H9 (cell line): ENCODE measurements at regions not wholly inside any gene's neighbourhood (a gene's known extent, or its start where the extent isn't known, plus 50 kb on each side); places are given as distances from the start of the nearest gene placed in this dataset.

Experiments
- DNase-seq: peaks from one replicate; pipeline ENCODE4 v3.0.0-alpha.2; 2017
- H2AFZ ChIP-seq: one replicate; pipeline ENCODE4 v1.6.1; 2013; ENCODE audit warnings: mild to moderate bottlenecking, low read length, control low read depth, moderate library complexity
- H2AK5ac ChIP-seq: 2 replicates; pipeline ENCODE4 v1.6.1; 2013; ENCODE audit warnings: low read length, control low read depth, mixed read lengths; ENCODE audit not compliant: insufficient read length
- H2BK120ac ChIP-seq: one replicate; pipeline ENCODE4 v1.6.1; 2013; ENCODE audit warnings: low read depth, mild to moderate bottlenecking, low read length, control low read depth, inconsistent platforms; ENCODE audit not compliant: poor library complexity, severe bottlenecking
- H2BK12ac ChIP-seq: 2 replicates; pipeline ENCODE4 v1.6.1; 2013; ENCODE audit warnings: low read length, control low read depth, mixed read lengths, low read depth; ENCODE audit not compliant: insufficient read length
- H2BK15ac ChIP-seq: 2 replicates; pipeline ENCODE4 v1.6.1; 2013; ENCODE audit warnings: low read depth, low read length, control low read depth
- H2BK20ac ChIP-seq: one replicate; pipeline ENCODE4 v1.6.1; 2013; ENCODE audit warnings: low read depth, mild to moderate bottlenecking, low read length, control low read depth, inconsistent platforms; ENCODE audit not compliant: poor library complexity, severe bottlenecking
- H2BK5ac ChIP-seq: 2 replicates; pipeline ENCODE4 v1.6.1; 2013; ENCODE audit warnings: low read length, control low read depth, mixed read lengths; ENCODE audit not compliant: insufficient read length
- H3K14ac ChIP-seq: 2 replicates; pipeline ENCODE4 v1.6.1; 2013; ENCODE audit warnings: low read length, control low read depth; ENCODE audit not compliant: insufficient read depth
- H3K18ac ChIP-seq: 2 replicates; pipeline ENCODE4 v1.6.1; 2013; ENCODE audit warnings: low read depth, mild to moderate bottlenecking, mixed read lengths, low read length, control low read depth; ENCODE audit not compliant: insufficient read length
- H3K23ac ChIP-seq: 2 replicates; pipeline ENCODE4 v1.6.1; 2013; ENCODE audit warnings: low read length, control low read depth, mixed read lengths, low read depth; ENCODE audit not compliant: insufficient read length
- H3K23me2 ChIP-seq: 2 replicates; pipeline ENCODE4 v1.6.1; 2013; ENCODE audit warnings: low read depth, mild to moderate bottlenecking, mixed read lengths, low read length, control low read depth; ENCODE audit not compliant: insufficient read length, poor library complexity, severe bottlenecking
- H3K27ac ChIP-seq: 2 replicates; pipeline ENCODE4 v1.5.1; 2013; ENCODE audit warnings: low read length, control low read depth, mixed read lengths, low read depth; ENCODE audit not compliant: insufficient read length
- H3K27me3 ChIP-seq: 2 replicates; pipeline ENCODE4 v1.6.1; 2013; ENCODE audit warnings: low read length, control low read depth, inconsistent platforms; ENCODE audit not compliant: insufficient read depth
- H3K4ac ChIP-seq: 2 replicates; pipeline ENCODE4 v1.6.1; 2013; ENCODE audit warnings: low read depth, mild to moderate bottlenecking, control low read depth, inconsistent platforms, low read length, moderate library complexity
- H3K4me1 ChIP-seq: 2 replicates; pipeline ENCODE4 v1.6.1; 2013; ENCODE audit warnings: low read length, control low read depth, inconsistent platforms; ENCODE audit not compliant: insufficient read depth
- H3K4me2 ChIP-seq: 2 replicates; pipeline ENCODE4 v1.6.1; 2013; ENCODE audit warnings: low read length, control low read depth, mixed read lengths; ENCODE audit not compliant: insufficient read length, insufficient read depth
- H3K56ac ChIP-seq: 2 replicates; pipeline ENCODE4 v1.6.1; 2013; ENCODE audit warnings: low read depth, mild to moderate bottlenecking, mixed read lengths, low read length, control low read depth; ENCODE audit not compliant: insufficient read length
- H3K79me1 ChIP-seq: 2 replicates; pipeline ENCODE4 v1.6.1; 2013; ENCODE audit warnings: low read depth, mild to moderate bottlenecking, moderate library complexity, low read length, control low read depth, inconsistent platforms; ENCODE audit not compliant: insufficient read depth, poor library complexity, severe bottlenecking
- H3K79me2 ChIP-seq: 2 replicates; pipeline ENCODE4 v1.6.1; 2013; ENCODE audit warnings: low read length, control low read depth, inconsistent platforms; ENCODE audit not compliant: insufficient read depth
- H3K9ac ChIP-seq: 2 replicates; pipeline ENCODE4 v1.6.1; 2013; ENCODE audit warnings: low read length, control low read depth, mixed read lengths; ENCODE audit not compliant: insufficient read length; ENCODE audit errors: extremely low read depth
- H3K9me3 ChIP-seq: one replicate; pipeline ENCODE4 v1.6.1; 2013; ENCODE audit warnings: low read depth, low read length, inconsistent platforms; ENCODE audit not compliant: control insufficient read depth
- H3T11ph ChIP-seq: one replicate; pipeline ENCODE4 v1.6.1; 2013; ENCODE audit warnings: mild to moderate bottlenecking, low read length, control low read depth, inconsistent platforms
- H4K20me1 ChIP-seq: one replicate; pipeline ENCODE4 v1.6.1; 2013; ENCODE audit not compliant: control insufficient read depth, insufficient read length, insufficient read depth
- H4K5ac ChIP-seq: 2 replicates; pipeline ENCODE4 v1.6.1; 2013; ENCODE audit warnings: low read depth, mild to moderate bottlenecking, mixed read lengths, low read length, control low read depth; ENCODE audit not compliant: insufficient read length
- H4K8ac ChIP-seq: replicated peaks from 2 replicates; pipeline ENCODE4 v1.6.1; 2013; ENCODE audit warnings: low read length, control low read depth, mixed read lengths, low read depth; ENCODE audit not compliant: insufficient read length
- H4K91ac ChIP-seq: 2 replicates; pipeline ENCODE4 v1.6.1; 2013; ENCODE audit warnings: low read depth, mild to moderate bottlenecking, moderate library complexity, mixed read lengths, low read length, control low read depth; ENCODE audit not compliant: insufficient read length
- H3K27ac Mint-ChIP-seq, 3 experiments: 2 replicates in 2 of 3; 3 replicates in 1 of 3; pipeline ENCODE4 v1.8.0; 2020 to 2021; ENCODE audit warnings: mixed read lengths in 3 of 3, mild to moderate bottlenecking in 1 of 3, moderate library complexity in 1 of 3
- H3K27me3 Mint-ChIP-seq: 2 replicates; pipeline ENCODE4 v1.8.0; 2021; ENCODE audit warnings: low read depth, mild to moderate bottlenecking, moderate library complexity, mixed read lengths
- H3K36me3 Mint-ChIP-seq, 3 experiments: 2 replicates in 2 of 3; 3 replicates in 1 of 3; pipeline ENCODE4 v1.8.0; 2020 to 2021; ENCODE audit warnings: low read depth in 3 of 3, mixed read lengths in 3 of 3; ENCODE audit not compliant: insufficient read depth in 1 of 3
- H3K4me1 Mint-ChIP-seq, 2 experiments: 2 replicates each; pipeline ENCODE4 v1.8.0; 2020; ENCODE audit warnings: mixed read lengths in 2 of 2
- H3K4me3 Mint-ChIP-seq, 2 experiments: 2 replicates in 1 of 2; 3 replicates in 1 of 2; pipeline ENCODE4 v1.8.0; 2020 to 2021; ENCODE audit warnings: mild to moderate bottlenecking in 2 of 2, mixed read lengths in 2 of 2, moderate library complexity in 1 of 2
- H3K9me3 Mint-ChIP-seq, 2 experiments: 2 replicates in 1 of 2; 3 replicates in 1 of 2; pipeline ENCODE4 v1.8.0; 2020; ENCODE audit warnings: mild to moderate bottlenecking in 2 of 2, mixed read lengths in 2 of 2, moderate library complexity in 1 of 2
- CTCF ChIP-seq: fragments of 200-600 bp; sonication (generic); conservative IDR thresholded peaks from 3 replicates; pipeline ENCODE4 v1.8.0; 2021; ENCODE audit warnings: antibody characterized with exemption, mild to moderate bottlenecking
- WGBS: extraction: QIAGEN DNeasy Blood & Tissue Kit; methylation state at CpG from one replicate; pipeline ENCODE4 v1.1.7; 2013; ENCODE audit warnings: missing lambda C conversion rate, low lambda C conversion rate, mixed read lengths; ENCODE audit not compliant: insufficient read length; ENCODE audit errors: extremely low coverage; 5-methylcytosine and 5-hydroxymethylcytosine counted together

- no peak overlapping the region for H3K27ac Mint-ChIP-seq
- Histone ChIP-seq H3K56ac (no peak overlapping the region), H3K23ac (no peak overlapping the region), H2BK120ac (no peak overlapping the region), H3K4me2 (no peak overlapping the region), H3K79me1 (no peaks in the 10 kb centered on the region), H3K14ac (no peak overlapping the region), H4K8ac (no peak overlapping the region), H3K9me3 (no peaks in the 10 kb centered on the region), H4K91ac (no peak overlapping the region), H4K20me1 (no peaks in the 10 kb centered on the region), H3K18ac (no peak overlapping the region), H2AFZ (no peak overlapping the region), H3K4me1 (no peaks in the 10 kb centered on the region), H3K4ac (no peak overlapping the region), H3K23me2 (no peaks in the 10 kb centered on the region), H3T11ph (no peak overlapping the region), H2BK5ac (no peak overlapping the region), H3K27ac (no peak overlapping the region), H3K9ac (no peak overlapping the region), H2BK12ac (no peak overlapping the region), H3K27me3 (no peaks in the 10 kb centered on the region), H2BK20ac (no peak overlapping the region), H4K5ac (no peak overlapping the region), H2BK15ac (no peak overlapping the region), H3K79me2 (no peaks in the 10 kb centered on the region), H2AK5ac (no peak overlapping the region)
- no peak for DNase-seq
- H3K36me3 Mint-ChIP-seq: no peaks in the 10 kb centered on the region
- no peaks in the 10 kb centered on the region for H3K27me3 Mint-ChIP-seq
- WGBS: no CpG with 5 or more reads among the region's 1 CpG
- no peak overlapping the region for H3K4me3 Mint-ChIP-seq
- H3K4me1 Mint-ChIP-seq: no peaks in the 10 kb centered on the region
- H3K9me3 Mint-ChIP-seq: no peaks in the 10 kb centered on the region
- TF ChIP-seq CTCF: no peak
Observed at GRCh38 chrX:4994855-4995254, 1233.8 kb downstream of the NLGN4X start.
